Activated T-helper 17 cell treated with anti-CD3 and anti-CD28 coated beads, Interleukin-2, amount 50 U/mL, for 72 hours (primary cell): ENCODE measurements at regions not wholly inside any gene's neighbourhood (a gene's known extent, or its start where the extent isn't known, plus 50 kb on each side); places are given as distances from the start of the nearest gene placed in this dataset.

Source experiments
- ATAC-seq: fragments of 150-1000 bp; cut with Tn5 transposase; replicated peaks from 2 replicates; pipeline ENCODE4 v1.10.0; 2021; ENCODE audit warnings: mild to moderate bottlenecking, moderate library complexity
- H3K27ac Mint-ChIP-seq: one replicate; pipeline ENCODE4 v1.8.0; 2022; ENCODE audit warnings: mixed read lengths
- H3K27me3 Mint-ChIP-seq: one replicate; pipeline ENCODE4 v1.8.0; 2022; ENCODE audit warnings: mixed read lengths
- H3K36me3 Mint-ChIP-seq: one replicate; pipeline ENCODE4 v1.8.0; 2022; ENCODE audit warnings: low read depth, mild to moderate bottlenecking, mixed read lengths
- H3K4me1 Mint-ChIP-seq: one replicate; pipeline ENCODE4 v1.8.0; 2022; ENCODE audit warnings: mixed read lengths
- H3K4me3 Mint-ChIP-seq: one replicate; pipeline ENCODE4 v1.8.0; 2022; ENCODE audit warnings: mild to moderate bottlenecking, mixed read lengths
- H3K9me3 Mint-ChIP-seq: one replicate; pipeline ENCODE4 v1.8.0; 2022; ENCODE audit warnings: mixed read lengths

DNA sequence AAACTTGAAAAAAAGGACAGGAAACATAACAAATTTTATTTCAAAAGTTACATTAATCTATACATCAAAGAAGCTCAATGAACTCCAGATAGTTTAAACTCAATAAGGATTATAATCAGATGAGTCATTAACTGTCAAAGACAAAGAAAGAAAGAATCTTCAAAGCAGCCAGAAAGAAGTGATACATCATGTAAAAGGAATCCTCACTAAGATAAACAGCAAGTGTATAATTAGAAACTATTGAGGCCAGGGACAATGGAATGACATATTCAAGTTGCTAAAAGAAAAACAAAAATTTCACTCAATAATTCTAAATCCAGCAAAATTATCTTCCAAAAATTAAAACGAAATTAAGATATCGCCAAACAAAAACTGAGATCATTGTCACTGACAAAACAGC, 161.6 kb upstream of the NWD2 start:
- Mint-ChIP-seq H3K27me3 (no peaks in the 10 kb centered on the region), H3K27ac (no peak overlapping the region), H3K9me3 (peaks cover 29% of the 10 kb centered on the region), H3K4me1 (no peaks in the 10 kb centered on the region), H3K4me3 (no peak overlapping the region), H3K36me3 (no peaks in the 10 kb centered on the region)
- ATAC-seq: no peak

DNA sequence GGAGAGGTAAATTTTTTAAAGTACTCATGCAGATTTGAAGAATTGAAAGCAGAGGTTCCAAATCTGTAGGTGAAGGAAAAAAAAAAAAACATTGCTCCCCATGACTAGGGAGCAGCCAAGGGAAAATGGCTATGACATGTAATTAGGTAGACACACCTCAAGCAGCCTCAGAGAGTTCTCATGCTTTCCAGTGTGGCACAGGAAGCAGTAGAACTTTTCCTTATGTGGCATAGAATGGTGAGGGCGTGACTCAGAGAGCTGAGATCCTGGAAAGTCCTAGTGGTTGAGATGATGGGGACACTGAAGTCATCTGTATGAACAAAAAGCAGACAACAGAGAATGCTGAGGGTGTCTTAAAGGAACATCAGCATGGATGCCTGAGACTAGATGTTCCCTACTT, 148.6 kb upstream of the NWD2 start:
- no peak for ATAC-seq
- Mint-ChIP-seq H3K4me3 (no peak overlapping the region), H3K27me3 (peaks cover 10% of the 10 kb centered on the region), H3K9me3 (peaks cover under 1% of the 10 kb centered on the region), H3K4me1 (no peaks in the 10 kb centered on the region), H3K36me3 (no peaks in the 10 kb centered on the region), H3K27ac (no peak overlapping the region)

DNA sequence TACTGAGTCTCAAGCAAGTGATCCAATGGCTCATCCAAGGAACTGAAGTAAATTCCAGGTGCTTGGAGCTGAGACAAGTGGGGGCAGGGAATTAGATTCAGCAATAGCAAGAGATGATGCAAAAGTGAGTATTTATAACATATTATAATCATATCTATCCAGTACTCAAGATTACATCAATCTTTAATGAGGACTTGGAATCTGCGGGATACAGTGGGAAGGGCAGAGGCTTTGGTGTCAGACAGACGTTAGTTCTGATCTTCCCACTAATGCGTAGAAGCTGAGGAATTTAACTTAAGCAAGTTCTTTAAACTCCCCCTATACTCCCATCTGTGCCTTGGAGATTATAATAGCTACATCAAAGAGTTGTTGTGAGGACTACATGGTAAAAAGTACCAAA, 143.4 kb upstream of the NWD2 start:
- H3K4me1 Mint-ChIP-seq: no peaks in the 10 kb centered on the region
- no peaks in the 10 kb centered on the region for H3K36me3 Mint-ChIP-seq
- H3K9me3 Mint-ChIP-seq: no peaks in the 10 kb centered on the region
- ATAC-seq: no peak
- no peak overlapping the region for H3K27ac Mint-ChIP-seq
- H3K27me3 Mint-ChIP-seq: peaks cover 3% of the 10 kb centered on the region
- no peak overlapping the region for H3K4me3 Mint-ChIP-seq

DNA sequence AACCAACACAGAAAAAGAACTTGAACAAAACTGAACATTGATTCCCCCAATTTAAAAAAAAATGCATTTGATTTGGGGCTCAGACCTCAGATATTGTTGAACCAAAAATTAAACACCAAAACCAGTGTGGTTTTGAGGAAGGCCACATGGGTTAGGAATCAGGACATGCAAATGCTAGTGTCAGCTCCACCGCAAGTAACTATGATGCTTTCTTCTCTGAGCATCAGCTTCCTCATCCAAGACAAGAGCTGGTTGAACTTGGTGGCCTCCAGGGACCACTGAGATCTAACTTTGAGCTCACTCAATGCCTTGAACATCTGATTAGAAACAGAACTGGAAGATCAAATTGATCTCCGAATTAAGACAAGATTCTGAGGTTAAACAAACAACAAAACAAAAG, 142.9 kb upstream of the NWD2 start:
- H3K4me3 Mint-ChIP-seq: no peak overlapping the region
- H3K9me3 Mint-ChIP-seq: no peaks in the 10 kb centered on the region
- no peak for ATAC-seq
- H3K4me1 Mint-ChIP-seq: no peaks in the 10 kb centered on the region
- H3K27ac Mint-ChIP-seq: no peak overlapping the region
- peaks cover 3% of the 10 kb centered on the region for H3K27me3 Mint-ChIP-seq
- H3K36me3 Mint-ChIP-seq: no peaks in the 10 kb centered on the region

DNA sequence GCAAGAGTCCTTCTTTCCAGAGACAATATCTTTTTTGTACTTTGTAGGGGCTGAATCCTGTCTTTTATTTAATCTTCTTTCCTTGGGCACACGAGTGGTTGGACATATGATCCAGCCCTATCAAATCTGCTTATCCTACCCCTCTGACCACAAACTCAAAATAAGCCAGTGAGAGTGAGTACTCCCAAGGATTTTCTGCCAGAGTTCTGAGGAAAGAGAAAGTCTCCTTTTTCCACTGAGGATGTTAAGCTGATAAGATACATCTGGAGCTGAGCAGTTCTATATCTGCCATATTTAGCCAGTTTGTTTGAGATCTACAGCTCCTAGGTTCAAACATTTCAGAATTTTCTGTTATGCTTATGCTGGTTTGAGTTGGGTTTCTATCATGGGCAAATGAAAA, 134.8 kb upstream of the NWD2 start:
- Mint-ChIP-seq H3K4me1 (no peaks in the 10 kb centered on the region), H3K27me3 (no peaks in the 10 kb centered on the region), H3K36me3 (no peaks in the 10 kb centered on the region), H3K4me3 (no peak overlapping the region), H3K27ac (no peak overlapping the region), H3K9me3 (no peaks in the 10 kb centered on the region)
- ATAC-seq: no peak

DNA sequence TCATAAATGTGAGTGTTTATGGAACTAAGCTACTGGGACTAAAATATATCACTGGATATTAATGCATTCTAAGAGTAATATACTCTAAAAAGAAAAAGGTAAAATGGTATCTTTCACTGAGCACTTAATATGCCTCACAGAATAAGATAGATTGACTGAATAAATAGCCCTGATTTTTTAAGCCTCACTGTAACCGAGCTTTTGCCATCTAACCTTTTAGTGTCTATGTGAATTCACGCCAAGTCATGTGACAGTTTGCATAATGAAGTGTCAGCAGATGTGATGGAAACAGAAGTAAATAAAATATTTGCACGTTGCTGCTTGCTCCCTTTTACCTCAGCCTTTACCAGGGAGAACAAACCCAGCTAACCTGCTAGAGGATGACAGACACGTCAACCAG, 119.7 kb upstream of the NWD2 start:
- Mint-ChIP-seq H3K27me3 (no peaks in the 10 kb centered on the region), H3K9me3 (no peaks in the 10 kb centered on the region), H3K4me1 (no peaks in the 10 kb centered on the region), H3K36me3 (no peaks in the 10 kb centered on the region), H3K27ac (no peak overlapping the region), H3K4me3 (no peak overlapping the region)
- no peak for ATAC-seq

DNA sequence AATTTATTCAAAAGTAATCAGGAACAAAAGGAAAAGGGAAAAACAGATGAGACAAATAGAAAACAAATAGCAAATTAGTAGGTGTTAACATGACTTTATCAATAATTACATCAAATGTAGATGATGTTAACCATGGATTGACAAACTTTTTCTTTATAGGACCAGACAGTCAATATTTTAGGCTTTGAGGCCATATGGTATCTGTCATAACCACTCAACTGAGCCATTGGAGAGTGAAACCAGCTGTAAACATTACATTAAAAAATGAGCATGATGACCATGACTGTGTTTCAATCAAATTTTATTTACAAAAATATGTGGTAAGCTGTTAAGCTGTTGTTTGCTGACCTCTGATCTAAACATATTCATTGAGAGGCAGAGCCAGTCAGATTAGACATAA, 118.5 kb upstream of the NWD2 start:
- no peaks in the 10 kb centered on the region for H3K4me1 Mint-ChIP-seq
- ATAC-seq: no peak
- H3K4me3 Mint-ChIP-seq: no peak overlapping the region
- H3K9me3 Mint-ChIP-seq: no peaks in the 10 kb centered on the region
- H3K36me3 Mint-ChIP-seq: no peaks in the 10 kb centered on the region
- no peak overlapping the region for H3K27ac Mint-ChIP-seq
- H3K27me3 Mint-ChIP-seq: no peaks in the 10 kb centered on the region

DNA sequence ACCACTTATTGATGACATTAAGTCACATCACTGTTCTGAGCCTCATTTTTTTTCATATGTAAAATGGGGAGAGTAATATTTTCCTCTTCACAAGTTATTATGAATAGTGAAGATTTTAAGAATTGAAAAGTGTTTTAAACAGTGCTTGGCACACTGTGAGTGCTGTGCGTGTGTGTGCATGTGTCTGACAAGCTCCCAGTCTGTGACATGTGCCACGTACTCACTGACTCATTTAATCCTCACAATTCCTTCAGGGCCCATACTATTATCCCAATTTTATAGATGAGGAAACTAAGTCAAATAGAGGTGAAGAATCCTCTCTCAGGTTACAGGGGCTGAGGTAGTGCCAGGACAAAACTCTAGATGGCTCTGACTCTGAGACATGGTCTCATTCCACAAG, 114.1 kb upstream of the NWD2 start:
- no peak overlapping the region for H3K27ac Mint-ChIP-seq
- H3K4me3 Mint-ChIP-seq: no peak overlapping the region
- H3K9me3 Mint-ChIP-seq: no peaks in the 10 kb centered on the region
- no peak for ATAC-seq
- H3K36me3 Mint-ChIP-seq: no peaks in the 10 kb centered on the region
- no peaks in the 10 kb centered on the region for H3K27me3 Mint-ChIP-seq
- no peaks in the 10 kb centered on the region for H3K4me1 Mint-ChIP-seq

DNA sequence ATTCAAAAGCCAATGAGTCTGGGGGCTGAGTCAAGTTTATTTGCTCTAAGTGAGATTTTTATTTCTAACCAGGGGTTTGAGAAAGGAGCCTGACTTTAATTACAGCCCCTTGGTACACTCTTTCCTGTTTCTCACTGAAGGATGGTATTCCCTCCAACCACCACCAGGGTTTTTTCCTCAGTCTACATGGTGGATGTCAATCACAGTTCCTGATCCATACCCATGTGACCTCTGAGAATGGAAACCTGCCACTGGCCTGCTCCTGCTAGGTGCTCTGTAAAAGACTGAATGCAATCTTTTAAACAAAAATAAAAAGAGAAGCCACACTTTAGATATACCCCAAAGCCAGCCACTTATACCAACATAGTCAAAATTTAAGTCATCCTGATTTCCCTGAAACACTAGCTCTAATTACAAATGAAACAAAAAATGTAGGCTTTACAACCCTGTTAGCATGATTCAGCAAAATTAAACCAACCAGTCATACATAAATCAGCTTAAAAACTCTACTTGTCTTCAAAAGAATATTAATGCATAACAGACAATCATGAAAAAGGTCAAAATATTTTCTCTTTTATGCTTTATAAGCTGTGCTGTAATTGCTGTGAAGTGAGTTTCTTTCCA, 112.1 kb upstream of the NWD2 start:
- ATAC-seq: no peak
- Mint-ChIP-seq H3K9me3 (no peaks in the 10 kb centered on the region), H3K36me3 (no peaks in the 10 kb centered on the region), H3K4me3 (no peak overlapping the region), H3K27me3 (no peaks in the 10 kb centered on the region), H3K27ac (no peak overlapping the region), H3K4me1 (no peaks in the 10 kb centered on the region)

DNA sequence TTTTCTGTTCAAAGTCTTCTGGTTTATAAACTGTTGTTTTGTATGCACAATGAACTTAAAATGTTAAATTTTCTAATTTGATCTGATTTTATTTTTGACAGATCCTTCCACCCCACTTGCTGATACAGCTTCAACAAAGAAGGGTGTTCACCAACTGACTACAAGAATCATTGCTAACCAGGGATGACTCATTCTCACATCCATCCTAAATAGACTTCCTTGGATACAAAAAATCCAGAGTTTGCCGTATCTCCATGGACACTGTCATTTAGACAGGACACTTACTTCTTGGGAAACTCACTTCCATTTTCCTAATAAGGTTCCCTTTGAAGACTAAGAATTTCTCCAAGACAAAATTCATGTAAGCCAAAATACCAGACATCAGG, 111.6 kb upstream of the NWD2 start:
- no peak overlapping the region for H3K4me3 Mint-ChIP-seq
- H3K27ac Mint-ChIP-seq: no peak overlapping the region
- H3K4me1 Mint-ChIP-seq: no peaks in the 10 kb centered on the region
- H3K9me3 Mint-ChIP-seq: no peaks in the 10 kb centered on the region
- no peaks in the 10 kb centered on the region for H3K36me3 Mint-ChIP-seq
- H3K27me3 Mint-ChIP-seq: no peaks in the 10 kb centered on the region
- no peak for ATAC-seq

DNA sequence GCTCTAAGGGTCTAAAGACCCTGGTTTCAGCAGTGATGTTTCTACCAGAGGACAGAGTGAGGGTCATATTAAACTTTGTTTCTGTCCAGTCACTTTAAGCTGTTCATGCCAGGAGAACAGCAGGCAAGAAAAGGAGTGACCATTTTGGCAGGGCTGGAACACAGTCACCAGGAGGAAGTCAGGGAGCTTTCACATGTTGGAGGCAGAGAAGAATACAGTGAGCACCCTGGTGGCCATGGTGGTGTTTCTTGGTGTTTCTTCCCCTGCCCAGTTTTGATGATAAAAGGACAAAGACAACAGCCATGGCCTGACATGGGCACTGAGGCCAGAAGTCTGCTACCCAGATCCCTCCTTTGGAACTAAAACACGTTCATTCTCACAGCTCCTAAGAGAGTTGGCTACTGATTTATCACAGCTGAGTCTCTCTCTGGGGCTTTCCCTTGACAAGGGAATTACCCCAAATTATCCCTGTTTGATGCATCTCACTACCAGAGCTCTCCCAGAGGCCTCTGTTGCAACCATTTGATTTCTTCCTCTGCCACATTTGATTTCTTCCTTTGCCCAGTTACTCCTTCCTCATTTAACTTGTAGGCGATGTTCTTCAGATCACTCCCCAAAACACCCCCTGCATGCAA, 106.4 kb upstream of the NWD2 start:
- Mint-ChIP-seq H3K27ac (no peak overlapping the region), H3K36me3 (no peaks in the 10 kb centered on the region), H3K4me1 (no peaks in the 10 kb centered on the region), H3K4me3 (no peak overlapping the region), H3K9me3 (no peaks in the 10 kb centered on the region), H3K27me3 (no peaks in the 10 kb centered on the region)
- peak; percentile 78 for ATAC-seq

DNA sequence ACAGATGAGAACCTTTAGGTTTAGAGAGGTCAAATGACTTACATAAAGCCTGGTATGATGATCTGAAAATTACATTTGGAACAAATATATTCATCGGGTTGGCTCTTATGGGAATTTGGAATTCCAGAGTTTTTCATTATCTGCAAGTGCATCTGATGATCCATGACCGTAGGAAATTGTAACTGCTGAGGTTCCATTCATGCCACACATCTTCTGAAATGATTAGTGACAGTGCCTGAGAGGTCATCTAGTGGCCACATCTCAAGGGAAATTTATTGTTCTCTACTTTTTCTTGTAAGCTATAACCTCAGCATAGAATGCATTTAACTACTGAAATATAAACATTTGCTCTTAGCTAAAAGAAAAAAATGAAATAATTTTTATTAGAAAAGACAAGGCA, 105.8 kb upstream of the NWD2 start:
- Mint-ChIP-seq H3K9me3 (no peaks in the 10 kb centered on the region), H3K4me3 (no peak overlapping the region), H3K27me3 (no peaks in the 10 kb centered on the region), H3K4me1 (no peaks in the 10 kb centered on the region), H3K36me3 (no peaks in the 10 kb centered on the region), H3K27ac (no peak overlapping the region)
- ATAC-seq: no peak

DNA sequence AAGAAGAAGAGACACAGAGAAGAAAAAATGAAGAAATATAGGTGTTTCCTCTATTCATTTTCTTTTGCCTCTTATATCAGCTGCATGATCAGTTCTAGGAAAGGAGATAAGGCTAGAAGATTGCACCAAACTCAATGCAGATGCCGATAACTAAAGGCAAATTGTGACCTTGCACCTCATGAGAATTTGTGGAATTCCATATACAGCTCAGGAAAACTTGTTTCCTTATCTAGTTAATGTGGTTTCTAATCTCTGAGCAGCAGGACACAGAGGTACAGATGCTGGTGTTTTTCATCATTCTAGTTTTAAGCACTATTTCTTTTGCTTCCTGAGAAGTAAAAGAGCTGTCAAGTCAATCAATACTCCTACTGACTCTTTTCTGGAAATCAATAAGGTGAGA, 104.6 kb upstream of the NWD2 start:
- Mint-ChIP-seq H3K27ac (no peak overlapping the region), H3K36me3 (no peaks in the 10 kb centered on the region), H3K4me3 (no peak overlapping the region), H3K27me3 (no peaks in the 10 kb centered on the region), H3K9me3 (no peaks in the 10 kb centered on the region), H3K4me1 (no peaks in the 10 kb centered on the region)
- no peak for ATAC-seq

DNA sequence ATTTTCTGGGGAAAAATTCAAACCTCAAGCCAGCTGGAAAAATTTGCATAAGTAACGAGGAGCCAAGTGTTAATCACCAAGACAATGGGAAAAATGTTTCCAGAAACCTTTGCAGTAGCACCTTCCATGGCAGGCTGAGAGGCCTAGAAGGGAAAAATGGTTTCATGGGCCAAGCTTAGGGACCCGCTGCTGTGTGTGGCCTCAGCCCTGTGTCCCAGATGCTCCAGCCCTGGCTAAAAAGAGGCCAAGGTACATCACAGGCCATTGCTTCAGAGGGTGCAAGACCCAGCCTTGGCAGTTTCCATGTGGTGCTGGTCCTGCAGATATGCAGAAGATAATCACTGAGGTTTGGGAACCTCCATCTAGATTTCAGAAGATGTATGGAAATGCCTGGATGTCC, 98.3 kb upstream of the NWD2 start:
- Mint-ChIP-seq H3K4me3 (no peak overlapping the region), H3K36me3 (no peaks in the 10 kb centered on the region), H3K27ac (no peak overlapping the region), H3K4me1 (no peaks in the 10 kb centered on the region), H3K27me3 (peaks cover 3% of the 10 kb centered on the region), H3K9me3 (peaks cover 4% of the 10 kb centered on the region)
- ATAC-seq: no peak

DNA sequence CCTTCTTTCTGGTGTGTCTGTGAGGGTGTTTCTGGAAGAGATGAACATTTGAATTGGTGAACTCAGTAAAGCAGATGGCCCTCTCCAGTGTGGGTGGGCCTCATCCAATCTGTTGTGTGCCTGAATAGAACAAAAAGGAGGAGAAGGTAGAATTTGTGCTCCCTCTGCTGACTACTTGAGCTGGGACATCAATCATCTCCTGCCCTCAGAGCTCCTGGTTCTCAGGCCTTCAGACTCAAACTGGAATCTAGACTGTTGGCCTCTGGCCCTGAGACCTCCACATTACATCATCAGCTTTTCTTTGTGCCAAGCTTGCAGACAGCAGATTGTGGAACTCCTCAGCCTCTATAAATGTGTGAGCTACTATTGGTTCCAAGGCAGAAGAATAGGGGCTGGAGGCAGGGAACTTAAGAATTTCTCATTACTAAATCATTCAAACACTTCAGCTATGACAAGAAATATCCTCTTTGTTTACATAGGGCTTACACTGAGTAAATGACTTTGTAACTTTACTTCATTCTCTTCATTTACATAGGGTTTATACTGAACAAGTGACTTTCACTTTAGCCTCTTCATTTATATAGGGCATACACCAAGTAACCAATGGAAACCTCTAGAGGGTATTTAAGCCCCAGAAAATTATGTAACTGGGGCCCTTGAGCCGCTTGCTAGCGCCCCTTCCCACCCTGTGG, 86.9 kb upstream of the NWD2 start:
- H3K27me3 Mint-ChIP-seq: no peaks in the 10 kb centered on the region
- ATAC-seq: no peak
- no peaks in the 10 kb centered on the region for H3K36me3 Mint-ChIP-seq
- H3K4me1 Mint-ChIP-seq: no peaks in the 10 kb centered on the region
- no peak overlapping the region for H3K4me3 Mint-ChIP-seq
- H3K27ac Mint-ChIP-seq: no peak overlapping the region
- H3K9me3 Mint-ChIP-seq: no peaks in the 10 kb centered on the region
